SJSA1 (cell line): ENCODE measurements at regions not wholly inside any gene's neighbourhood (a gene's known extent, or its start where the extent isn't known, plus 50 kb on each side); places are given as distances from the start of the nearest gene placed in this dataset.

ENCODE experiments used
- DNase-seq, 2 experiments: peaks; one replicate each; pipeline ENCODE4 v3.0.0-alpha.2; 2015 to 2020; ENCODE audit warnings: low spot score in 2 of 2, low read depth in 1 of 2
- H3K27ac ChIP-seq: fragments of 250-450 bp; sonication (Bioruptor Pico); 2 replicates; pipeline ENCODE4 v1.5.1; 2020; ENCODE audit warnings: mild to moderate bottlenecking, moderate library complexity
- H3K27me3 ChIP-seq: fragments of 250-450 bp; sonication (Bioruptor Pico); replicated peaks from 2 replicates; pipeline ENCODE4 v1.5.1; 2020; ENCODE audit warnings: mild to moderate bottlenecking, moderate library complexity
- H3K36me3 ChIP-seq: fragments of 250-450 bp; sonication (Bioruptor Pico); 2 replicates; pipeline ENCODE4 v1.5.1; 2020; ENCODE audit warnings: mild to moderate bottlenecking
- H3K4me1 ChIP-seq: fragments of 250-450 bp; sonication (Bioruptor Pico); replicated peaks from 2 replicates; pipeline ENCODE4 v1.6.1; 2021; ENCODE audit warnings: mild to moderate bottlenecking
- H3K4me3 ChIP-seq: fragments of 250-450 bp; sonication (Bioruptor Pico); 2 replicates; pipeline ENCODE4 v1.5.1; 2020; ENCODE audit warnings: mild to moderate bottlenecking
- H3K9me3 ChIP-seq: fragments of 250-450 bp; sonication (Bioruptor Pico); replicated peaks from 2 replicates; pipeline ENCODE4 v1.5.1; 2020; ENCODE audit warnings: mild to moderate bottlenecking

DNA sequence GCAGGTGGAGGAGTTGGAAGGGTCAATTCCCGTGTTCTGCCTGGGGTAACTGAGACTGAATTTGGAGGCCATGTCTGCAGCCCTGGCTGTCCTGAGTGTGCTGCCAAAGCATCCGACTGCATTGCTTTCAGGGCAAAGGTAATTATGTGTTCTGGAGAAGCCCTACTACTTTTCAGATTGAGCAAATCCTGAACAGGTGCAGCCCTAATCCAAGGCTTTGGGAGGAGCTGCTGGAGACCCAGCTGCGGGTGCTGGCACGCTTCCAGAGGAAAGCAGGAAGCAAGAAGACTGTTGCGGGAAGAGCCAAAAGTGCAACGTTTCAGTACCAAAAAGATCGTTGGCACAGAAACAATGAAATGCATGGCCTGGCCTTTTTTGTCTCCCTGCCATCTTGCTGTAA is 73.7 kb upstream of the NRIP1 start:
- H3K36me3 ChIP-seq, result no peaks in the 10 kb centered on the region
- H3K27ac ChIP-seq, result no peak overlapping the region
- H3K4me3 ChIP-seq, result no peak overlapping the region
- H3K27me3 ChIP-seq, result no peaks in the 10 kb centered on the region; the same call in 1 of the 2 replicates
- no peaks in the 10 kb centered on the region for H3K9me3 ChIP-seq
- DNase-seq, result no peak
- H3K4me1 ChIP-seq, result no peaks in the 10 kb centered on the region

DNA sequence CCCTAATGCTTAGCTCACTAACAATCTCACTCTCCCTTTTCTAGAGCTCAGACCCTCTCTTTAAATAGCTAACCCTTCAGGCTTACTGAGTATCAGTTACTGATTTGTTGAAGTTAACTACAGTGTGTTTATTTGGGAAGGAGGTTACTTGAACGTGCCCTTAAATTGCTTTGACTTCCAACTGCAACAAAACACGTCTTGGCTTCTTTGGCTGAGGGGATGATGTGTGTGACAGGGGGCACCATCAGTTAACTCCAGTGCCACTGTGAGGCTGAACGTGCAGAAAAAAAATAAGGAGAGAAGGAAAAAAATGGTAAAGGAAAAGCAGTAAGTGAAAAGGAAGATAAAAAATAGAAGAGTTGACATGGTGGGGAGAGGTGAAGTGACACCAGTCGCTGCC is 75.1 kb upstream of the NRIP1 start:
- no peak for DNase-seq

DNA sequence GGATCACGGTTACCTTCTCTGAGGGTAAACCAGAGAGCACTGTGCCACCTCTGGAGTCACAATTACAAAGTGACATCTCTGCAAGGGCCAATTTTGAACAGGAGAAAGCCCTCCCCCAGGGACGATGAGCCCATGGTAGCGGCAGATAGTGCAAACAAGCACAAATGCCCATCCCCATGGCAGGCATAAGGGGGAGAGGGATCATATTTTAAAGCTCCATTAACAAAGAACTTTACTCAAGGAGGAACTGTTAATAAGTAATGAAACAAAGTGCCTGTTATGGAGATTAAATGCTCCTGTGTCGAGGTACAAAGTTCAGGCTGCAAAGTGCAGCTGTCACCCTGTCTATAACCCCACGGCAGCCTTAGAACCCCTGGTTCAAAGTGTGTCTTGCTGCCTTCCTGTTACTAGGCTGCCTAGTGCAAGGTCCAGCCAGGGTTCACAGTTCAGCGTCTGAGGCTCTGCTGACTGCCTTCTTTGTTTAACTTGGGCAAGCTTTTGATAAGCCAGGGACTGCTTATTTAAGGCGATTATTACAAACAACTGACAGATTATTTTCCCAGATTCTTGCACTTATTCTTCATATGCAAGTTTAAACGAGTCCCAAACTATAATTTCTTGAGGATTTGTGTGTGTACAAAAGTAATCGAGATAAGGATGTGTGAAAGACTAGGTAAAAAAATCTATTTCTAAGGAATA is 75.7 kb upstream of the NRIP1 start:
- no peak overlapping the region for H3K27ac ChIP-seq
- no peak for DNase-seq
- H3K27me3 ChIP-seq, result no peaks in the 10 kb centered on the region
- H3K4me3 ChIP-seq, result no peak overlapping the region
- no peaks in the 10 kb centered on the region for H3K9me3 ChIP-seq
- H3K4me1 ChIP-seq, result no peaks in the 10 kb centered on the region
- H3K36me3 ChIP-seq, result no peaks in the 10 kb centered on the region

More for the DNA sequence above, 75.1 kb upstream of the NRIP1 start:
- Histone ChIP-seq H3K27me3 (no peaks in the 10 kb centered on the region), H3K4me3 (no peak overlapping the region), H3K9me3 (no peaks in the 10 kb centered on the region), H3K36me3 (no peaks in the 10 kb centered on the region), H3K4me1 (no peaks in the 10 kb centered on the region), H3K27ac (no peak overlapping the region)

DNA sequence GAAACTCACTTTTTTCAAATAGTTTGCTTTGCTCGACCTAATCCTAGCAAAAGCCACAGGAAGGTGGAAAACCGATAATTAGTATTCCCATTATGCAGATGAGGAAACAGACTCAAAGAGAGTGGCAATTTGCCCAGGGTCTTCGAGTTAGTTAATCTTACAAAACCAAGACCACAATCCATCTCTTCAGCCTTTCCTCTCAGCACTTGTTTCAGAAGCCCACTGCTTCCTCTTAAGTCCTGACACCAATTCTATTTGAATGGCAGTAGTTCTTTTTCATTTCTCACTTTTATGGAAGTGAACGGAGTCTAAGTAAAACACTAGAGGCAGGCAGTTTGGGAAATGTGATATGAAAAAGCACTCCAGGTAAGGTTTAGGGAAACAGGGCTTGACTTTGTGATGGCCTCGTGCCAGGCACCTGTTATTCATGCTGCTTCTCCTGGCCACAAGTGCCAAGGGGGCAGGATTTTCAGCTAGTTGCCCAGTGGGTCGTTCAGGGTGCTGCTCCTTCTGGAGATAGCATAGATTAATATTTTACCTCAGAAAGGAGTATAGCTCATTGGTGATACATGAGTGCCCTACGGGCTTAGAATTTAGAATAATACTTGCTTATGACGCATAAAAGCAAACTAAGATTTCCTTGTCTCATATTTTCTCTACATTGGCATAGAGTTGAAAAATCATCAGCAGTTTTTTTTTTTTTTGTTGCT is 76.6 kb upstream of the NRIP1 start:
- Histone ChIP-seq H3K4me1 (no peaks in the 10 kb centered on the region), H3K4me3 (no peak overlapping the region), H3K36me3 (no peaks in the 10 kb centered on the region), H3K9me3 (no peaks in the 10 kb centered on the region), H3K27me3 (no peaks in the 10 kb centered on the region), H3K27ac (no peak overlapping the region)
- no peak for DNase-seq

GRCh38 chr21:15144026-15144425 is 79.2 kb upstream of the NRIP1 start:
- no peaks in the 10 kb centered on the region for H3K27me3 ChIP-seq
- H3K4me1 ChIP-seq, result no peaks in the 10 kb centered on the region
- no peak for DNase-seq
- H3K27ac ChIP-seq, result no peak overlapping the region
- no peaks in the 10 kb centered on the region for H3K9me3 ChIP-seq
- H3K36me3 ChIP-seq, result no peaks in the 10 kb centered on the region
- H3K4me3 ChIP-seq, result no peak overlapping the region

DNA sequence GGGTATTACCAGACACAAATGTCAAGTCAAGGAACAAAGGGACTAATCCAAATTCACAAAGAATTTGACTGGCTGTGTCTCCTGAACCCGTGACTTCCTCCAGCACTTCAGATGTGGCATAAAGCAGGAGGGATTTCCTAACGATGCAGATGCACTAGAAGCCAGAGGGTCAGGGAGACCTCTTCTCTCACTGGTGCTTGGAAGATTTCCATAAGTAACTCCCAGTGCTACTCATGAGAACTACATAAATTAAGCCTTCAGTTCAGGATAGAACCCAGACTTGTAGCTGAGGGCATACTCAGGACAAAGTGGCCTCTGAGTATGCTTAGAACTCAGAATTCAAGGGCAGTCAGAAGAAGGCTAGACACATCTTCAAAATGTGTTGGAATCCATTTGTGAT is 83.6 kb upstream of the NRIP1 start:
- Histone ChIP-seq H3K4me1 (no peaks in the 10 kb centered on the region), H3K4me3 (no peak overlapping the region), H3K36me3 (no peaks in the 10 kb centered on the region), H3K9me3 (no peaks in the 10 kb centered on the region), H3K27me3 (no peaks in the 10 kb centered on the region), H3K27ac (no peak overlapping the region)
- no peak for DNase-seq

- Histone ChIP-seq H3K4me3 (no peak overlapping the region), H3K27ac (no peak overlapping the region), H3K9me3 (no peaks in the 10 kb centered on the region), H3K4me1 (no peaks in the 10 kb centered on the region), H3K36me3 (no peaks in the 10 kb centered on the region), H3K27me3 (no peaks in the 10 kb centered on the region)
- DNase-seq, result no peak
Observed at GRCh38 chr21:15149600-15150224, 84.9 kb upstream of the NRIP1 start.

DNA sequence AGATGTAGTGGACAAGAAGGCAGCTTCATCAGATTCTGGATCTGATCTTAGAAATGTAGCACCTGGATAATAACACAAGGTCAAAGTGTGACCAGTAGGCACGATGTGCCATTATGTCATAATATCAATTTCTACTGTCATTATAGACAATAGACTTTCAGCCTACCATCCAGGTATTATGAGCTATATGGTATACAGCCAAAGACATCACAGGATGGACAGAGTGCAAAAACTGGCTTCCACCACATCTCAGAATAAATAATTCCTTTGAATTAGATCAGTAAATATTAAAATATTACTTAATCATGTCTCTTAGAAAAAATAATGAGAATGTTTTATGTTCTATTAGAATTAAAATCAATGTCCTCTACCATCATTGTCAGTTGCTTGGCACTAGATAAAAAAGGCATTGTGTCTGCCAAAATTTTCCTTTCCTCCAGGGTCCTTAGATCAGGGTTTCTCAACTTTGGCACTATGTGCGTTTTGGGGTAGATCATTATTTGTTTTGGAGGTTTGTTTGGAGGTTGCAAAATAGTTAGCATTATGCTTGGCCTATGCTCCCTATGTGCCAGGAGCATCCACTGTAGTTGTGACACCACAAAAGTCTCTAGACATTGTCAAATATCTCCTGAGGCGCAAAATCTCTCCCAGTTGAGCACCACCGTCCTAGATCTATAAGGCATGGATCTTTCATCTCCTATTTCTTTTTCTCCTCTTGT is 86.7 kb upstream of the NRIP1 start:
- no peak for DNase-seq
- Histone ChIP-seq H3K36me3 (no peaks in the 10 kb centered on the region), H3K9me3 (no peaks in the 10 kb centered on the region), H3K4me3 (no peak overlapping the region), H3K27ac (no peak overlapping the region), H3K4me1 (no peaks in the 10 kb centered on the region), H3K27me3 (no peaks in the 10 kb centered on the region)

GRCh38 chr21:15152591-15152990 is 87.8 kb upstream of the NRIP1 start:
- H3K9me3 ChIP-seq, result no peaks in the 10 kb centered on the region
- H3K36me3 ChIP-seq, result no peaks in the 10 kb centered on the region
- H3K27ac ChIP-seq, result no peak overlapping the region
- no peak for DNase-seq
- no peaks in the 10 kb centered on the region for H3K27me3 ChIP-seq
- H3K4me1 ChIP-seq, result no peaks in the 10 kb centered on the region
- H3K4me3 ChIP-seq, result no peak overlapping the region

DNA sequence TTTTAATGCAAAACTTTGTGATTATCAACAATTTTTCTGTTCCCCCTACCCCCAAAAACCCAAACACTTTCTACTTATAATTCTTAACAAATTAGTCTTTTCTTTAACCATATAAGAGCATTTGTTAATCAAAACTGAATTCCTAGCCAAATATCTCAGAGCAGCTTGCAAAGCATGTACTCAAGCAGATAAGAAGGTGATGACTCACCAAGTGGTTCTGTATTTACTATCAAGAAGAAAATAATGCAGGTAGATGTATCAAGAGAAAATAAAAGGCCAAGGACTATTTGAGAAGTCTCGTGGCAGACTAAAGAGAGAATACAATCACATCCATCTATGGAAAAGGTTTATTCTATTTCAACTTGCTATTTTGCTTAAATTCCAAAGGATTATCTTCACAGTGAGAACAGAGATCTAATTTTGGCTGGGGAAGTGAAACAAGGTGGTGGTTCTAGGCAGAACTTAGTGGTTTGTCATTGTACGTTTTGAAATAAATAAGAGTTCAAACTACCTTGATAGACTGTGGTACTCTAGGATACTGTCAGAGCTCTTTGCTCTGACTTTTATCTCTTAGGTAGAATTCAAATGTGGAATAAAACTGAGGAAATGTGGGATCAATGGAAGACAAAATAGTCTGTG is 94.7 kb upstream of the NRIP1 start:
- Histone ChIP-seq H3K36me3 (no peaks in the 10 kb centered on the region), H3K4me1 (no peaks in the 10 kb centered on the region), H3K9me3 (no peaks in the 10 kb centered on the region; the same call in 1 of the 2 replicates), H3K27me3 (no peaks in the 10 kb centered on the region), H3K27ac (no peak overlapping the region), H3K4me3 (no peak overlapping the region)
- no peak for DNase-seq

GRCh38 chr21:15160136-15160535 is 95.3 kb upstream of the NRIP1 start:
- H3K36me3 ChIP-seq, result no peaks in the 10 kb centered on the region
- no peak for DNase-seq
- no peaks in the 10 kb centered on the region for H3K4me1 ChIP-seq
- H3K9me3 ChIP-seq, result no peaks in the 10 kb centered on the region; the same call in 1 of the 2 replicates
- no peak overlapping the region for H3K4me3 ChIP-seq
- no peaks in the 10 kb centered on the region for H3K27me3 ChIP-seq
- H3K27ac ChIP-seq, result no peak overlapping the region

- Histone ChIP-seq H3K4me1 (no peaks in the 10 kb centered on the region), H3K4me3 (no peak overlapping the region), H3K9me3 (no peaks in the 10 kb centered on the region; the same call in 1 of the 2 replicates), H3K27me3 (no peaks in the 10 kb centered on the region), H3K27ac (no peak overlapping the region), H3K36me3 (no peaks in the 10 kb centered on the region)
- no peak for DNase-seq
Observed at GRCh38 chr21:15162921-15163320, 98.1 kb upstream of the NRIP1 start.

GRCh38 chr21:15164273-15164672 is 99.5 kb upstream of the NRIP1 start:
- H3K27me3 ChIP-seq, result no peaks in the 10 kb centered on the region
- DNase-seq, result no peak
- no peaks in the 10 kb centered on the region for H3K4me1 ChIP-seq
- H3K9me3 ChIP-seq, result no peaks in the 10 kb centered on the region
- no peak overlapping the region for H3K27ac ChIP-seq
- no peaks in the 10 kb centered on the region for H3K36me3 ChIP-seq
- no peak overlapping the region for H3K4me3 ChIP-seq
